GM21786 (cell line): ENCODE measurements at regions not wholly inside any gene's neighbourhood (a gene's known extent, or its start where the extent isn't known, plus 50 kb on each side); places are given as distances from the start of the nearest gene placed in this dataset.
"Not testable (repeated sequence)": the region's sequence is repeated elsewhere in the genome, so short reads cannot be mapped to it uniquely, and the experiment has no call there.

Source experiments
- ATAC-seq: cut with Tn5 transposase; IDR thresholded peaks from one replicate; pipeline ENCODE4 v1.9.1; 2021; ENCODE audit not compliant: unreplicated experiment

GRCh38 chr11:86148345-86148747, 79.5 kb upstream of the PICALM start:
- ATAC-seq, result no peak

- no peak for ATAC-seq
Observed at GRCh38 chr11:86147004-86147403, 78.1 kb upstream of the PICALM start.

DNA sequence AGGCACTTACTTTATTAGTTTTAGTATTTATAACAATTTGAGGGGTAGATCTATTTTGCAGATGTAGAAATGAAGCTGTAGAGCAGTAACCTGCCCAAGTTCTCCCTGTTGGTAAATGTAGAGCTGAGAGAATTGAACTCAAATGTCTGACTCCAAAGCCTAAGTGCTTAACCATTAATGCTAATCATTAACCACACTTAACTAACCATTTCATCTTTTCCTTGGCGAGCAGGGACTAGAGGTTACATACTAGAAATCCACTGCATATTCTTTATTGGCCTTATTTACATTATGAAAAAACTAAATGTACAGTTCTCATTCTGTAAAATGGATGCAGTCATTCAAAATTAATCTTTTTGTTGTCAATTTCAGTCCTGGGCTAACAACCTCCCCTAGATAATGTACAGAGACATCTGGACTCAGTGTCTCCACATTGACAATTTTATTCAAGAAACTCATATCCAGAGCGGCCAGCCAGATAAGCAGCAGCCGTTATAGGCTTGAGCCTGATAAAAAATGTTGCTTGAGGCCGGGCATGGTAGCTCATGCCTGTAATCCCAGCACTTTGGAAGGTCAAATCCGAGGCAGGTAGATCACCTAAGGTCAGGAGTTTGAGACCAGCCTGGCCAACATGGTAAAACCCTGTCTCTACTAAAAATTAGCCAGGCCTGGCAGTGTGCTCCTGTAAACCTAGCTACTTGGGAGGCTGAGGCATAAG, 76.7 kb upstream of the PICALM start:
- no peak for ATAC-seq

GRCh38 chr11:86144846-86145245, 76.0 kb upstream of the PICALM start:
- ATAC-seq, result no peak

GRCh38 chr11:86144087-86144486, 75.2 kb upstream of the PICALM start:
- not testable (repeated sequence) for ATAC-seq

GRCh38 chr11:86143087-86144030, 74.5 kb upstream of the PICALM start:
- peak; percentile 36 for ATAC-seq

- ATAC-seq, result no peak
Observed at GRCh38 chr11:86142170-86142569, 73.3 kb upstream of the PICALM start.

GRCh38 chr11:86141727-86142126, 72.8 kb upstream of the PICALM start:
- ATAC-seq, result no peak

- ATAC-seq, result no peak
Observed at GRCh38 chr11:86140334-86140990, 71.6 kb upstream of the PICALM start.

GRCh38 chr11:86138958-86139357, 70.1 kb upstream of the PICALM start:
- ATAC-seq, result peak; percentile 79

- ATAC-seq, result no peak
Observed at GRCh38 chr11:86136538-86136937, 67.7 kb upstream of the PICALM start.

DNA sequence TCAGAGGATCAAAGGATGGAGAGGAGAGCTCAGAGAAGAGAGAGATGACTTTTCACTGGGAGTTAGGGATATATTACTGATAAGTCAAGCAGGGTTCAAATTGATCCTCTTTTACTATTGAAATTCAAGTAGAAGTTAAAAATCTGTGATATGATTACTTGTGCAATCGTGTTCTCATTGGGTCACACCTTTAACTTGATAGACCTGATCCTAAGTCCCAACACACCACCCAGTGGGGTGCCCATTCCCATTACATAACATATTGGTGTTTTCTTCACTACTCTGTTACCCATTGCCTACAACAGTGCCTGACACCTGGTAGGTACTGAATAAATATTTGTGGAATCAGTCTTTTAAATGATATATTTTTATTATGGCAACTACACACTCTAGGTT, 66.4 kb upstream of the PICALM start:
- no peak for ATAC-seq

GRCh38 chr11:86134580-86135318, 65.9 kb upstream of the PICALM start:
- no peak for ATAC-seq

GRCh38 chr11:86132667-86133249, 63.9 kb upstream of the PICALM start:
- ATAC-seq, result no peak

GRCh38 chr11:86129740-86130540, 61.1 kb upstream of the PICALM start:
- no peak for ATAC-seq

- ATAC-seq, result no peak
Observed at GRCh38 chr11:86128914-86129313, 60.0 kb upstream of the PICALM start.

DNA sequence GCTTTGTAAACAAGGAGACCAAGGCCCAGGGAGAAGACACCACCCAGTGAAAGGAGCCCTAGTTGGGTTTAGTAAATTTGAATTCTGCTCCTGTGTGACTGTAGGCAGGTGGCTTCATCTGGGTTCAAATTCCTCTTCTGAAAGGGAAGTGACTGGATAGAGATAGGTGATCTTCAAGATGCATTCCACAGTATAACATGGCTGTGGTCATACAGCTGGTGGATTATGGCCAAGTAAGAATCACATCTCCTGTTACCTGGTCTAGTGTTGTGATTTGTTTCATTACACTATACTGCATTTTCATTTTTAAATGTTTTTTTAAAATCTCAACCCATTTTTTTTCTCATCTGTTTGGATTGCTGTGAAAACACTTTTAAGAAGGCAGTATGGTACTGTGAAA, 58.0 kb upstream of the PICALM start:
- ATAC-seq, result no peak

DNA sequence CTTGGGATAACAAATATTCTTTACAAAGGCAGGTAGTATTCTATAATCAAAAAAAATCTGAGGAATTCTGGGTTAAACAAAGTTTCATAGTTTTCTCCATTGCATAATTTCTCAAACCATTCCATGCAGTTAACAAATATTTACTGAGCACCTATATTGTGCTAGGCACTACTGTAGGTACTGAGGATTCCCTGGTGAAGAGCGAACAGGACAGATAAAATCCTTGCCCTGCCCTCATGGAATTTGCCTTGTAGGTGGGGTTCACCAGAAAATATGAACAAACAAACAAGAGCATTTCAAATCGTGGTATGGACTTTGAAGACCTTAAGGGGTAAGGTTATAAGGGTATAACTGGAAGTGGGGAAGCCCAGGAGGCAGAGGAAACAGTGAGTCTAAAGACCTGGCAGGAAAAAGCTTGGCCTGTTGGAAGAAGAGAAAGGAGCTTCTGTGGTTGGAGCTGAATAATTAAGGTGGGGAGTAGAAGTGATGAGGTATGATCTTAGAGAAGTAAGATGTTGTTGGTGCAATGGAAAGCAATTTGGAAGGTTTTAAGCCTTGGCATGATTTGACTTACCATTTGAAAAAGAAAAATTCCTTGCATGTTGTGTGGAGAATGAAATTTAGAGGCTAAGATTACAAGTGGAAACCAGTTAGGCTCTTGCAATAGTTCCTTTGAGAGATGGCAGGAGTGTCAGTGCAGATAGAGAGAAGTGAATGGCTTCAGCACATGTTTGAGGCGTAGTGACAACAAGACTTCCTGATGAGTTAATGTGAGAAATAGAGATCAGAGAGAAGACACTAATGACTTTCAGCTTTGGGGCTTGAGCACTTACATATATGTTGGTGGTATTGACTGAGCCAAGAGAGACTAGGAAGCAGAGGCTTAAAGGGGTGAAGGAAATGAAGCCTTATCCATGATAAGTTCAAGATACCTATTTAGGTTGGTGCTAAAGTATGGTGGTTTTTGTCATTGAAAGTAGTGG, 55.7 kb upstream of the PICALM start:
- peak; percentile 60 for ATAC-seq

GRCh38 chr11:86122773-86123172, 53.9 kb upstream of the PICALM start:
- ATAC-seq, result no peak
